Naive thymus-derived CD8-positive, alpha-beta T cell (primary cell): ENCODE measurements at regions not wholly inside any gene's neighbourhood (a gene's known extent, or its start where the extent isn't known, plus 50 kb on each side); places are given as distances from the start of the nearest gene placed in this dataset.

Experiments used
- ATAC-seq, 2 donors: fragments of 150-1000 bp; cut with Tn5 transposase in 1 of 2; sonication (Bioruptor Pico), chemical (Tn5 transposase) in 1 of 2; 1 replicate in 1 of 2; 2 replicates in 1 of 2; pipeline ENCODE4 v1.10.0; 2021; ENCODE audit warnings: mild to moderate bottlenecking in 2 of 2, moderate library complexity in 2 of 2
- POLR2A ChIA-PET: fragments of 350-600 bp; sonication (Branson Sonifier 250); formaldehyde crosslinking; loops from one replicate; lab custom pipeline; 2021; ENCODE audit warnings: antibody characterized with exemption; lab: Charles Lee
- DNase-seq, 10 donors: peaks; one replicate each; pipeline versions ENCODE4 v3.0.0 to v3.0.0-alpha.2; 2020 to 2022
- H3K27ac Mint-ChIP-seq, 10 donors: one replicate each; pipeline ENCODE4 v1.8.0; 2020 to 2022; ENCODE audit warnings: mild to moderate bottlenecking in 10 of 10, mixed read lengths in 10 of 10, moderate library complexity in 4 of 10, inconsistent platforms in 1 of 10
- H3K27me3 Mint-ChIP-seq, 5 donors: one replicate each; pipeline ENCODE4 v1.8.0; 2021 to 2022; ENCODE audit warnings: mixed read lengths in 5 of 5
- H3K36me3 Mint-ChIP-seq, 3 donors: one replicate each; pipeline ENCODE4 v1.8.0; 2020 to 2022; ENCODE audit warnings: mixed read lengths in 3 of 3, mild to moderate bottlenecking in 2 of 3, inconsistent platforms in 1 of 3
- H3K4me1 Mint-ChIP-seq, 4 donors: one replicate each; pipeline ENCODE4 v1.8.0; 2021 to 2022; ENCODE audit warnings: mixed read lengths in 4 of 4
- H3K4me3 Mint-ChIP-seq, 10 donors: one replicate each; pipeline ENCODE4 v1.8.0; 2020 to 2022; ENCODE audit warnings: mild to moderate bottlenecking in 10 of 10, mixed read lengths in 10 of 10, moderate library complexity in 6 of 10, inconsistent platforms in 1 of 10
- H3K9me3 Mint-ChIP-seq, 9 donors: one replicate each; pipeline ENCODE4 v1.8.0; 2020 to 2022; ENCODE audit warnings: mixed read lengths in 9 of 9, mild to moderate bottlenecking in 3 of 9, inconsistent platforms in 1 of 9, moderate library complexity in 1 of 9

DNA sequence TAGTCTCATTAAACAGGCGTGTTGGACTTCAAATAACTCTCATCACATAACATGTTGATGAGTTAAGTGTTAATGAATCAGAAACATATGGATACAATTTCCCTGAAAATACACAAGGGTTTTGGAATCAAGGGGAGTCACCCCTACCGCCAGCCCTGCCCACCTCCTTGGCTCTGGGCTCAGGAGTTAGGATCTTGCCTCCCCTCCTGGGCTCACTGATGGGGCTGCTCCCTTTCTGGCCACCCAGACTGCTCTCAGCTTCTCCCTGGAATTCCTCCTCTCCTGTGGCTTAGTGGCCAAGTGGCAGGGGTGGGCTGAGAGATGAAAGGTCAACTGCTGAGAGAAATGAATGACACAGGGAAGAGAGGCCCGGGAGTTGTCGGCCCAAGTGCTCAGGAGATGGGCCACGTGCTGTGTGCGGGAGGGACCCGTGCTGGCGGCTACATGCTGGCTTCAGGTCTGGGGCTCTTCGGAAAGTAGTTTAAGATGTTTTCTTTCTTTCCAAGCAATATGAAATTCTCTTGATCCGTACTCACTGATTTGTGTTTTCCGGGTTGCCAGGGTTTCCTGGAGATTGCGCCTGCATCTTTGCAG, 55.8 kb upstream of the TNP1 start:
- Mint-ChIP-seq H3K27ac (peak overlapping the region in 1 of 10 donors; percentile 25), H3K4me3 (no peak overlapping the region), H3K27me3 (peaks cover 0 to 1% (median 0%) of the 10 kb centered on the region in 5 donors), H3K36me3 (no peaks in the 10 kb centered on the region), H3K9me3 (no peaks in the 10 kb centered on the region), H3K4me1 (no peaks in the 10 kb centered on the region)
- POLR2A ChIA-PET: no interaction called here
- DNase-seq (no peak), ATAC-seq (no peak)

- no peaks in the 10 kb centered on the region for H3K4me1 Mint-ChIP-seq
- H3K27ac Mint-ChIP-seq: no peak overlapping the region
- no peak overlapping the region for H3K4me3 Mint-ChIP-seq
- DNase-seq (no peak), ATAC-seq (no peak)
- peaks cover 0 to 1% (median 0%) of the 10 kb centered on the region in 5 donors for H3K27me3 Mint-ChIP-seq
- H3K9me3 Mint-ChIP-seq: no peaks in the 10 kb centered on the region
- no peaks in the 10 kb centered on the region for H3K36me3 Mint-ChIP-seq
- POLR2A ChIA-PET: no interaction called here
Observed at GRCh38 chr2:216914491-216914890, 54.6 kb upstream of the TNP1 start.

GRCh38 chr2:216911886-216912285, 52.0 kb upstream of the TNP1 start:
- Mint-ChIP-seq H3K36me3 (no peaks in the 10 kb centered on the region), H3K27me3 (no peaks in the 10 kb centered on the region), H3K4me3 (no peak overlapping the region), H3K4me1 (no peaks in the 10 kb centered on the region), H3K27ac (no peak overlapping the region), H3K9me3 (no peaks in the 10 kb centered on the region)
- DNase-seq (no peak), ATAC-seq (no peak)
- POLR2A ChIA-PET: no interaction called here

DNA sequence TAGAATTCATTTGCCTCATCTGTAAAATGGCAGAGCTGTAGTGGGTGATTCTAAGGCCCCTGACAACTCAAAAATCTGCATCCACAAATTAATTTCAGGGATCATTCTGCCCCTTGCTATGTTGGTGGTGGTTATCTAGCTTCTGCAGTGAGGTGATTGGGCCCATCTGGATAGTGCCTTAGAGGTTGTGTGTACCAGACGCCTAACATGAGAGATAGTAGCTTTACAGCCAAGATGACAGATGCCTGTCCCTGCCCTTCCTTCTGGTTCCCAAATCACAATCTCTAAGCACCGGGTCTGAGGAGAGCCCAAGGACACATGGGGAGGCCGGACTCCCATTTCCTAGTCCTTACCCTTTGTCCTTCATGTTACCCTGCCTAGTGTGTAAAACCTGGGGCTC, 51.1 kb upstream of the TNP1 start:
- H3K9me3 Mint-ChIP-seq: no peaks in the 10 kb centered on the region
- H3K4me3 Mint-ChIP-seq: no peak overlapping the region
- POLR2A ChIA-PET: no interaction called here
- DNase-seq (no peak), ATAC-seq (no peak)
- peaks cover 0 to 2% (median 0%) of the 10 kb centered on the region in 5 donors for H3K27me3 Mint-ChIP-seq
- H3K4me1 Mint-ChIP-seq: no peaks in the 10 kb centered on the region
- H3K27ac Mint-ChIP-seq: no peak overlapping the region
- H3K36me3 Mint-ChIP-seq: no peaks in the 10 kb centered on the region

- POLR2A ChIA-PET: no interaction called here
- ATAC-seq: no peak
- Mint-ChIP-seq H3K9me3 (peaks cover 0 to 3% (median 0%) of the 10 kb centered on the region in 9 donors), H3K4me1 (no peaks in the 10 kb centered on the region), H3K27ac (no peak overlapping the region), H3K27me3 (peaks cover 0 to 2% (median 0%) of the 10 kb centered on the region in 5 donors), H3K4me3 (no peak overlapping the region), H3K36me3 (no peaks in the 10 kb centered on the region)
- DNase-seq: no peak
Observed at GRCh38 chr2:216909541-216910210, 49.8 kb upstream of the TNP1 start.
